Hematopoietic multipotent progenitor cell treated with erythropoietin and hydrocortisone succinate and interleukin-3 and kit ligand, for 6 days (in vitro differentiated cells): ENCODE measurements at regions not wholly inside any gene's neighbourhood (a gene's known extent, or its start where the extent isn't known, plus 50 kb on each side); places are given as distances from the start of the nearest gene placed in this dataset.
A peak's percentile ranks its signal among the peaks of the same experiment; 100 is the strongest.

ENCODE experiments used
- DNase-seq: peaks from one replicate; pipeline ENCODE4 v3.0.0-alpha.2; 2015

DNA sequence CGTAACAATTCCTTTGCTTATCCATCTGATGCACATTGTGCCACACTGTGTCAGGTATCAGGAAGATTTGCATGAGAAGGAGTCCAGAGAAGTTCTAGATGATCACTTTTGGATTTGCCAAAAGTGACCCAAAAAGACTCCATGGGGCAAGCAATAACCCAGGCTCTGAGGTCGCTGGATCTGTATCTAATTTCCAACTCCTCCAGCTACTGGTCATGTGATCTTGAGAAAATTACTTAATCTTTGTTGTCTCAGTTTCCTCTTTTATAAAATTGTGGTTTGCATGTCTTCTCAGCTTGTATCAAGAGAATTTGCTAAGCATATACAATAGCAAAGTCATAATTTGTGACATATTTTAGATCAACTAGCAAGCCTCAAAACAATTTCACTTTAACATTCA lies 61.3 kb upstream of the ITGA4 start:
- DNase-seq: peak; percentile 64

DNA sequence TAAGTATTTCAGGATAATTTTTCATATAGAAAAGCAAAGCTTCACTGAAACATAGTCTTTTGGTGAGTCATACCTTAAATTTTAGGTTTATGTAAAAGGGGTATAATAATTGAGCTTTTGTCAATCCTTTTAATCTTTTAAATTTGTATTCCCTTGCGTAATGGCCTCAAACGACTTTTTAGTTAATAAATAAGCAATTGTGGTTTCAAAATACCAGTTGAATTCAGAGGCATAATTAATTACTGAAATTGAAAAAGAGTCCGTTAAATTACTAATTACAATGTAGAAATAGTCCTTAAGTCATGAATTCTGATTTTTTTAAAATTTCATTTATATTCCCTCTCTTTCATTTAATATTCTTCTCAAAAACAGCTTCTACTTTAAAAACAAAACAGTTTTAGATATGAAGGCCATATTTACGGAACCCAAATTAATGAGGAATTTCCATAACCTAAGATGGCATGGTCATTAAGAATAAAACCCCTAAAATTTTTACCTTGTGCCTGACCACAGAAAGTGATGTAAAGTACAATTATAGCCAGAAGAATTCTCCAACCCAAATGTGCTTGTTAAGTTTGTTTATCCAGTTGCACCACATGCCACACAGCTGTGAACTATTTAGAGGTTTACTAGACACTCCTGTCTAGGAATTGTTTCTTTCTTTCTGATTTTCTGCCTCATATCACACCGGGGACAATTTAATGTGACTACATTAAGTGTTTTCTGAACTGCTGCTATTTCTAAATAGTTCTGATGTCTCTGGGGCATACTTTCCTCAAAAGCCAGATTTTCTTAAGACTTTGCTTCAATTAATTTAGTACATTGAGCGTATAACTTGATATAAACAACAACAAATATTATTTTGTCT lies 60.7 kb upstream of the ITGA4 start:
- no peak for DNase-seq

DNA sequence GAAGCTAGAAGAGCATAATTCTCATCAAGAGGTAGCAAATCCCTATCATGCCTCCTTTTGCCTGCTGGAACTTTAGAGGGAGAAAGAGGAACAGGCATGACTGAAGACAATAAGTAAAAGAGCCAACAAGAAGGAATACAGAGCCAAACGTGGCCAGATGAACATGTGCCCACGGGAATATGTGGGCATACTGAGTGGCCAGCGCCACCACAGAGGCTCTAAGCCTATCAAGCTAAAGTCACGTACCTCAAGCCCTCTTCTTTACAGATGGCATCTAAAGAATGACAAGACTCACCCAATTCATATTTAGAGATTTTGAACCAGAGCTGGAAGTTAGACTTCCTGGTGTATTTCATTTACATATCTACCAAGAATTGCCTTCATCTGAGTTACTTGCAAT lies 59.9 kb upstream of the ITGA4 start:
- no peak for DNase-seq

DNA sequence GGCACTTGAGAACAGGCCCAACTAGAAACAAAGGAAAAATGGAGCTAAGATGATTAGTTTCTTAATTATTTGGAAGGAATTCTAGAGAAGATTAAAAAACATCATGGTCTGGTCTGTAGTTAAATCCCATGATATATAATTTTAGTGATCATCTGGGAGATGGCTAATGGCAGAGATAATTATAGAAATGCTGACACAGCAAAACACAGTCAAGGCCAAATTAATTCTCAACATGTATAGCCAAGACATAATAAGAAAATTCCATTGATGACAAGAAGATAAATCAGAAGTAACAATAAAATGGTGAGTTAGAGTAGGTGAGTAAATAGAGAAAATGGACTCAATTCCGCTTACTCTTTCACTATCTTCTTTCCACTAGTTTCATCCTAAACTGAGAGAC lies 59.2 kb upstream of the ITGA4 start:
- DNase-seq: no peak

DNA sequence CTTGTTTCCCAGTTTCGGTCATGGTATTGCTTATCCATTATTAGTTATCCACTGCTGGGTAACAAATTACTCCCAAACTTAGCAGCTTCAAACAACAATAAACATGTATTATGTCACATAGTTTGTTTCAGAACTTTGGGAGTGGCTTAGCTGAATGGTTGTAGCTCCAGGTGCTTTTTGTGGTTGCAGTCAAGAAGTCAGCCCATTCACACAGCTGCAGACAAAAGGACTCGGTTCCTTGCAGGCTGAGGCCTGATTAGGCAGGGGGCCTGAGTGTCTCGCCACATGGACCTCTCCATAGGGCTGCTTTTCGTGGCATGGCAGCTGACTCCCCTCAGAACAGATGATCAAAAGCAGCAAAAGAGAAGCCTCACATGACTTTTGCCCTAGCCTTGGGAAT lies 58.2 kb upstream of the ITGA4 start:
- no peak for DNase-seq

GRCh38 chr2:181404472-181404871 lies 52.7 kb upstream of the ITGA4 start:
- DNase-seq: no peak

- DNase-seq: peak; percentile 35
These were observed 50.0 kb upstream of the ITGA4 start for GRCh38 chr2:181407171-181407570.
